ENCODE measurements at regions not wholly inside any gene's neighbourhood (a gene's known extent, or its start where the extent isn't known, plus 50 kb on each side); places are given as distances from the start of the nearest gene placed in this dataset.

- Histone ChIP-seq H3K4me3 (ENCODE audit: low read length) (no peak overlapping the region), H3K36me3 (ENCODE audit: control insufficient read depth, low read depth, low read length) (no peaks in the 10 kb centered on the region), H3K9ac (ENCODE audit: low read length) (no peak overlapping the region), H3K27ac (ENCODE audit: low read length) (no peak overlapping the region), H3K27me3 (ENCODE audit: control insufficient read depth, insufficient read depth, low read length) (no peaks in the 10 kb centered on the region), H3K4me1 (ENCODE audit: control insufficient read depth, low read depth, low read length) (peaks cover 12% of the 10 kb centered on the region), H3K9me3 (ENCODE audit: control insufficient read depth, low read depth, low read length) (no peaks in the 10 kb centered on the region)
Observed at GRCh38 chr2:59959944-59960343, 593.5 kb downstream of the BCL11A start.

- no peaks in the 10 kb centered on the region for H3K27me3 ChIP-seq (ENCODE audit: control insufficient read depth, insufficient read depth, low read length)
- H3K9me3 ChIP-seq (ENCODE audit: control insufficient read depth, low read depth, low read length): no peaks in the 10 kb centered on the region
Observed at GRCh38 chr2:59957504-59957903, 596.0 kb downstream of the BCL11A start.

DNA sequence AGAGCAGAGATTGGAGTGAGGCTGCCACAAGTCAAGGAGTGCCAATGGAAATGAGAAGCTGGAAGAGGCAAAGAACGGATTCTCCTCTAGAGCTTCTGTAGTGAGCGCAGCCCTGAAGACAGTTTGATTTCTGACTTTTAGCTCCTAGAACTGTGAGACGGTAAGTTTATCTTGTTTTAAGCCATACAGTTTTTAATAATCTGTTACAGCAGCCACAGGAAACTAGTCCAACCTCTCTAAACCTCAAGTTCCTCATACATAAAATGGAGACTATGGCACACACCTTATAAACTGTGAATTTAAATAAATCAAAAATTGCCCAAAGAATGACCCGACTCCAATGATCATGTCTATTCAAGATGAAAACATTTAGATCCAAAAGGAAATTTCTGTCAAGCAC is 596.5 kb downstream of the BCL11A start:
- no peak overlapping the region for H3K4me3 ChIP-seq (ENCODE audit: low read length)
- H3K9ac ChIP-seq (ENCODE audit: low read length): no peak overlapping the region
- no peaks in the 10 kb centered on the region for H3K9me3 ChIP-seq (ENCODE audit: control insufficient read depth, low read depth, low read length)
- no peaks in the 10 kb centered on the region for H3K36me3 ChIP-seq (ENCODE audit: control insufficient read depth, low read depth, low read length)
- peaks cover 12% of the 10 kb centered on the region for H3K4me1 ChIP-seq (ENCODE audit: control insufficient read depth, low read depth, low read length)
- H3K27ac ChIP-seq (ENCODE audit: low read length): no peak overlapping the region
- no peaks in the 10 kb centered on the region for H3K27me3 ChIP-seq (ENCODE audit: control insufficient read depth, insufficient read depth, low read length)

More at GRCh38 chr2:59957504-59957903, 596.0 kb downstream of the BCL11A start:
- H3K4me1 ChIP-seq (ENCODE audit: control insufficient read depth, low read depth, low read length): peaks cover 12% of the 10 kb centered on the region
- H3K9ac ChIP-seq (ENCODE audit: low read length): no peak overlapping the region
- no peak overlapping the region for H3K27ac ChIP-seq (ENCODE audit: low read length)
- no peak overlapping the region for H3K4me3 ChIP-seq (ENCODE audit: low read length)
- no peaks in the 10 kb centered on the region for H3K36me3 ChIP-seq (ENCODE audit: control insufficient read depth, low read depth, low read length)

- H3K27me3 ChIP-seq (ENCODE audit: control insufficient read depth, insufficient read depth, low read length): no peaks in the 10 kb centered on the region
- no peaks in the 10 kb centered on the region for H3K4me1 ChIP-seq (ENCODE audit: control insufficient read depth, low read depth, low read length)
- H3K9me3 ChIP-seq (ENCODE audit: control insufficient read depth, low read depth, low read length): no peaks in the 10 kb centered on the region
- no peak overlapping the region for H3K9ac ChIP-seq (ENCODE audit: low read length)
- H3K27ac ChIP-seq (ENCODE audit: low read length): no peak overlapping the region
- no peaks in the 10 kb centered on the region for H3K36me3 ChIP-seq (ENCODE audit: control insufficient read depth, low read depth, low read length)
- no peak overlapping the region for H3K4me3 ChIP-seq (ENCODE audit: low read length)
Observed at GRCh38 chr2:59947917-59948541, 605.4 kb downstream of the BCL11A start.

- Histone ChIP-seq H3K9me3 (ENCODE audit: control insufficient read depth, low read depth, low read length) (no peaks in the 10 kb centered on the region), H3K27ac (ENCODE audit: low read length) (no peak overlapping the region), H3K36me3 (ENCODE audit: control insufficient read depth, low read depth, low read length) (no peaks in the 10 kb centered on the region), H3K27me3 (ENCODE audit: control insufficient read depth, insufficient read depth, low read length) (no peaks in the 10 kb centered on the region), H3K4me3 (ENCODE audit: low read length) (no peak overlapping the region), H3K9ac (ENCODE audit: low read length) (no peak overlapping the region), H3K4me1 (ENCODE audit: control insufficient read depth, low read depth, low read length) (no peaks in the 10 kb centered on the region)
Observed at GRCh38 chr2:59947209-59947608, 606.2 kb downstream of the BCL11A start.

DNA sequence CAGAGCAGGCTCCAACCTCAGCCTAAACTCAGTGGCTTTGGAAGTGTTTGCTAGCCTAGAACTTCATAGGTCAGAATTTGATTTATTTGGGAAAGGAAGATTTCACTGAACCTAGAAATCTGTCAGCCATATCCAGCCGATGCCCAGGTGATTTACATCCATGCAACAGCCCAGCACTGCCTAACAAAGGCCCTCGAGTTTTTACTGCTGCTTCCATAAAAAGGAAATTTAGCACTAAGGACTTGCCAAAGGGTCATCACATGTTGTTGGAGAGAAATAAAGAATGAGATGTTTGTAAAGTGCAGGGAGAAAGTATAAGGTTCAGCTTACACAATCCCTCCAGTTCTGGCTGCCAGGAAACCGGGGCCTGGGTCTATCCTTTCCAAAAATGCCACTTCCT is 614.2 kb downstream of the BCL11A start:
- no peaks in the 10 kb centered on the region for H3K27me3 ChIP-seq (ENCODE audit: control insufficient read depth, insufficient read depth, low read length)
- no peak overlapping the region for H3K27ac ChIP-seq (ENCODE audit: low read length)
- no peaks in the 10 kb centered on the region for H3K4me1 ChIP-seq (ENCODE audit: control insufficient read depth, low read depth, low read length)
- H3K9me3 ChIP-seq (ENCODE audit: control insufficient read depth, low read depth, low read length): no peaks in the 10 kb centered on the region
- no peak overlapping the region for H3K9ac ChIP-seq (ENCODE audit: low read length)
- H3K36me3 ChIP-seq (ENCODE audit: control insufficient read depth, low read depth, low read length): no peaks in the 10 kb centered on the region
- H3K4me3 ChIP-seq (ENCODE audit: low read length): no peak overlapping the region

DNA sequence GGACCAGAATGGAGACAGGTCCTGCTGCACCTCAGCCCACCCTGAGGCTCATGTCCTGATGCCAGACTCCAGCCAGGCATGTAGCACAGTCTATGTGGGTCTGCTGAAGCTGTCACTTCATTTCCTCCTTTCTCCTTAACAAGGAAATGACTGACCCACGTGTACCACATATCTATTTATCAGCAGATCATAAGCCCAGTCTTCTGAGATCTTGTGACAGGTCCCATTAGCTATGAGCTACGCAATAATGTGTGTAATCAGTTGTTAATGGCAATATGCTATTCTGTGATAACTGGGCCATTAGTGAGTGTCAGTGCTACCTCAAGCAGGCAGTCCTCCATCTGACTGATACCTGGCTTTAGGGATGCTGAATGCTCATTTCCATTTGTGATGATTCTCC is 615.3 kb downstream of the BCL11A start:
- Histone ChIP-seq H3K9ac (ENCODE audit: low read length) (no peak overlapping the region), H3K27ac (ENCODE audit: low read length) (no peak overlapping the region), H3K36me3 (ENCODE audit: control insufficient read depth, low read depth, low read length) (no peaks in the 10 kb centered on the region), H3K27me3 (ENCODE audit: control insufficient read depth, insufficient read depth, low read length) (no peaks in the 10 kb centered on the region), H3K4me3 (ENCODE audit: low read length) (no peak overlapping the region), H3K4me1 (ENCODE audit: control insufficient read depth, low read depth, low read length) (no peaks in the 10 kb centered on the region), H3K9me3 (ENCODE audit: control insufficient read depth, low read depth, low read length) (no peaks in the 10 kb centered on the region)

- Histone ChIP-seq H3K27me3 (ENCODE audit: control insufficient read depth, insufficient read depth, low read length) (no peaks in the 10 kb centered on the region), H3K9me3 (ENCODE audit: control insufficient read depth, low read depth, low read length) (no peaks in the 10 kb centered on the region), H3K27ac (ENCODE audit: low read length) (no peak overlapping the region), H3K9ac (ENCODE audit: low read length) (no peak overlapping the region), H3K4me1 (ENCODE audit: control insufficient read depth, low read depth, low read length) (no peaks in the 10 kb centered on the region), H3K4me3 (ENCODE audit: low read length) (no peak overlapping the region), H3K36me3 (ENCODE audit: control insufficient read depth, low read depth, low read length) (no peaks in the 10 kb centered on the region)
Observed at GRCh38 chr2:59936048-59936447, 617.4 kb downstream of the BCL11A start.

- Histone ChIP-seq H3K27ac (ENCODE audit: low read length) (no peak overlapping the region), H3K4me3 (ENCODE audit: low read length) (no peak overlapping the region), H3K27me3 (ENCODE audit: control insufficient read depth, insufficient read depth, low read length) (no peaks in the 10 kb centered on the region), H3K4me1 (ENCODE audit: control insufficient read depth, low read depth, low read length) (no peaks in the 10 kb centered on the region), H3K9ac (ENCODE audit: low read length) (no peak overlapping the region), H3K36me3 (ENCODE audit: control insufficient read depth, low read depth, low read length) (no peaks in the 10 kb centered on the region), H3K9me3 (ENCODE audit: control insufficient read depth, low read depth, low read length) (no peaks in the 10 kb centered on the region)
Observed at GRCh38 chr2:59935005-59935404, 618.4 kb downstream of the BCL11A start.

DNA sequence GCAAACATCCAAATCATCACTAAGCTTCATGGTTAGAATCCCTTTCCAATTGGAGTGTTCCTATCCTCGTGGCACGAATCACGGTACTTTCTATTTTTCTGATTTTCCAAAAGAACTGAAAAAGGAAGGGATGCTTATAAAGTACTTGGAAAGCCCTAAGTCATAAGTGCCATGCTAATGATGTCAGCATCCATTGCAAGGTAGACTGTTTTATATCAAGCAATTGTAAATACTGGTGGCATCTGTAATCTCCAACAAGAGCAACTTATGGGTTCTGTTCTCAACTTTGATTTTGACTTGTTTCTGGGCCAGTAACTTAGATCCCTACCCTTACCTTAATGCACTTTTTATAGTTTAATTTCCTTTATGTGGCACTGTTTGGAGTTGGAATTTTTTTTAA is 619.5 kb downstream of the BCL11A start:
- Histone ChIP-seq H3K36me3 (ENCODE audit: control insufficient read depth, low read depth, low read length) (no peaks in the 10 kb centered on the region), H3K27me3 (ENCODE audit: control insufficient read depth, insufficient read depth, low read length) (no peaks in the 10 kb centered on the region), H3K27ac (ENCODE audit: low read length) (no peak overlapping the region), H3K4me3 (ENCODE audit: low read length) (no peak overlapping the region), H3K4me1 (ENCODE audit: control insufficient read depth, low read depth, low read length) (no peaks in the 10 kb centered on the region), H3K9me3 (ENCODE audit: control insufficient read depth, low read depth, low read length) (no peaks in the 10 kb centered on the region), H3K9ac (ENCODE audit: low read length) (no peak overlapping the region)

DNA sequence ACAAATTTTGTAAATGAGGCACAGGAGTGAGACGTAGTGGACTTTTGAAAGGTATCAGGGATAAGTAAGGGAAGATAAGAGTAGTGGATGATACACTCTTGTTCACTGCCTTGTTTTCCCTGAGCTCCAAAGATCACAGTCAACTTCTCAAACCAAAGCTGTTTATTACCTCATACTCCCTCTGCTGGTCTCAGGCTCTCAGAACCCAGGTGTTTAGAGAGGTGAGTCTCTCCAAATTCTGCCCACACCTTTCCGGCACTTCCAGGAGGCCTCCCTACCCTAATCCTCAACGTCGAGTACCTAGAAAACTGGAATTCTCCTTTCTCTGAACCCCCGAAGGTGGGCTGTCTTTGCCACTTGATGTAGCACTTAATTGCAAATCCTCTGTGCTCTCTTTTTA is 621.1 kb downstream of the BCL11A start:
- Histone ChIP-seq H3K9me3 (ENCODE audit: control insufficient read depth, low read depth, low read length) (no peaks in the 10 kb centered on the region), H3K27me3 (ENCODE audit: control insufficient read depth, insufficient read depth, low read length) (no peaks in the 10 kb centered on the region), H3K4me3 (ENCODE audit: low read length) (no peak overlapping the region), H3K27ac (ENCODE audit: low read length) (no peak overlapping the region), H3K36me3 (ENCODE audit: control insufficient read depth, low read depth, low read length) (no peaks in the 10 kb centered on the region), H3K4me1 (ENCODE audit: control insufficient read depth, low read depth, low read length) (no peaks in the 10 kb centered on the region), H3K9ac (ENCODE audit: low read length) (no peak overlapping the region)

- Histone ChIP-seq H3K27ac (ENCODE audit: low read length) (no peak overlapping the region), H3K4me1 (ENCODE audit: control insufficient read depth, low read depth, low read length) (no peaks in the 10 kb centered on the region), H3K9ac (ENCODE audit: low read length) (no peak overlapping the region)
Observed at GRCh38 chr2:59930430-59930829, 623.0 kb downstream of the BCL11A start.

More at GRCh38 chr2:59930430-59930829, 623.0 kb downstream of the BCL11A start:
- Histone ChIP-seq H3K4me3 (ENCODE audit: low read length) (no peak overlapping the region), H3K27me3 (ENCODE audit: control insufficient read depth, insufficient read depth, low read length) (no peaks in the 10 kb centered on the region), H3K9me3 (ENCODE audit: control insufficient read depth, low read depth, low read length) (no peaks in the 10 kb centered on the region), H3K36me3 (ENCODE audit: control insufficient read depth, low read depth, low read length) (no peaks in the 10 kb centered on the region)

All from iPS-18a (cell line).